Vagina (tissue), 2 donors: ENCODE measurements at regions not wholly inside any gene's neighbourhood (a gene's known extent, or its start where the extent isn't known, plus 50 kb on each side); places are given as distances from the start of the nearest gene placed in this dataset.
"Not testable (repeated sequence)": the region's sequence is repeated elsewhere in the genome, so short reads cannot be mapped to it uniquely, and the experiment has no call there.

Experiments
- CTCF ChIP-seq, 3 experiments: fragments of 450-650 bp in 2 of 3; fragments of 200-600 bp in 1 of 3; sonication (generic) in 1 of 3; IDR thresholded peaks; one replicate each; pipeline ENCODE4 v1.5.1; 2017 to 2019; ENCODE audit warnings: antibody characterized with exemption in 3 of 3, mild to moderate bottlenecking in 2 of 3, moderate library complexity in 2 of 3
- POLR2AphosphoS5 ChIP-seq, 2 donors: sonication (generic); formaldehyde crosslinking; IDR thresholded peaks; one replicate each; pipeline ENCODE4 v1.9.0; 2017; ENCODE audit warnings: antibody characterized with exemption in 2 of 2, mild to moderate bottlenecking in 2 of 2, low read depth in 1 of 2; ENCODE audit not compliant: insufficient read depth in 1 of 2

GRCh38 chrX:11905933-11906332 is 147.9 kb downstream of the MSL3 start:
- TF ChIP-seq POLR2AphosphoS5 (IDR thresholded peaks at IDR 0.05; ENCODE audit: insufficient read depth in 1 of 2, low read depth in 1 of 2); CTCF (IDR thresholded peaks at IDR 0.05): not testable (repeated sequence)
